Activated naive CD4-positive, alpha-beta T cell treated with anti-CD3 and anti-CD28 coated beads, Interleukin-2, amount 10 ng/mL, durations not matched to agents 7 days and 5 days (primary cell): ENCODE measurements at regions not wholly inside any gene's neighbourhood (a gene's known extent, or its start where the extent isn't known, plus 50 kb on each side); places are given as distances from the start of the nearest gene placed in this dataset.

Experiments
- CTCF ChIA-PET: fragments of 350-600 bp; sonication (Branson Sonifier 250); formaldehyde crosslinking; loops from one replicate; lab custom pipeline; 2021; ENCODE audit warnings: antibody characterized with exemption; lab: Charles Lee
- DNase-seq: peaks from one replicate; pipeline ENCODE4 v3.0.0-alpha.2; 2020
- H3K27ac Mint-ChIP-seq: one replicate; pipeline ENCODE4 v1.8.0; 2021; ENCODE audit warnings: mild to moderate bottlenecking, moderate library complexity, mixed read lengths
- H3K27me3 Mint-ChIP-seq: one replicate; pipeline ENCODE4 v1.8.0; 2021; ENCODE audit warnings: mild to moderate bottlenecking, mixed read lengths
- H3K36me3 Mint-ChIP-seq: one replicate; pipeline ENCODE4 v1.8.0; 2021; ENCODE audit warnings: mixed read lengths
- H3K4me1 Mint-ChIP-seq: one replicate; pipeline ENCODE4 v1.8.0; 2021; ENCODE audit warnings: mixed read lengths
- H3K4me3 Mint-ChIP-seq: one replicate; pipeline ENCODE4 v1.8.0; 2021; ENCODE audit warnings: mild to moderate bottlenecking, moderate library complexity, mixed read lengths
- H3K9me3 Mint-ChIP-seq: one replicate; pipeline ENCODE4 v1.8.0; 2021; ENCODE audit warnings: mixed read lengths

DNA sequence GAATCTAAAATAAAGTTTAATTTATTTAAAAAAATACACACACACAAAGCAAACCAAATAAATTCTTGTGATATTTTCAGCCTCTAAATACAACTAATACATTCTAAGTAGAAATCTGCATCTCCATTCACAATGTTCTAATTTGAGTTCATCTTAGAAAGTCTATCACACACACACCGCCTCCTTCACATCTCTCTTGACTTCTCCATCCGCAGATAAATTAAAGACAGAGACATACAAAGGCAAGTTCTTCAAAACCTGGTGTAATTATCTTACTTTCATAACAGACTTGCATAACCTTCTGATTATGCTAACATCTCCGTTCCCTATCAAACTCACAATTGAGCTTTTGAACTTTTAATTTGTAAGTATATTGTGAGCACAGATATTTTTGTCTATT, 657.3 kb downstream of the VGLL3 start:
- CTCF ChIA-PET = no interaction called here
- peaks cover 2% of the 10 kb centered on the region for H3K9me3 Mint-ChIP-seq
- no peak overlapping the region for H3K4me3 Mint-ChIP-seq

DNA sequence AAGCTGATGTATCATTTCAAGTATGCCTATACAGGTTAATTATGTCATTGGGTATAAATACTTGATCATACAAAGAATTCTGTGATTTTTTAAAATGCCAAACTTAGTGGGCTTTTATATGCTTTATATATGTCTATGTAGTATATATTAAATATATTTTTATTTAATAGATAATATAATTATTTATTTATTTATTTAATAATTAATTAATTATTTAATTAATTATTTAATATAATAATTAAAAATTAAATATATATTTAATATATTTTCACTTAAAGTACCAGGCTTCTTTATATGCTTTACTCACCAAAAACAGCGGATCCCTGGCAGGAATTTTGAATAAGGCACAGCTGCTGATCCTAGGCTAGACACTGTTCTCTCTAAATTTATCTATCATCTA, 687.0 kb downstream of the VGLL3 start:
- Mint-ChIP-seq H3K9me3 (peaks cover 3% of the 10 kb centered on the region), H3K4me1 (no peaks in the 10 kb centered on the region), H3K27me3 (no peaks in the 10 kb centered on the region), H3K36me3 (no peaks in the 10 kb centered on the region), H3K27ac (no peak overlapping the region), H3K4me3 (no peak overlapping the region)
- no peak for DNase-seq
- CTCF ChIA-PET = no interaction called here

More for the DNA sequence above, 657.3 kb downstream of the VGLL3 start:
- H3K36me3 Mint-ChIP-seq = no peaks in the 10 kb centered on the region
- H3K27ac Mint-ChIP-seq = no peak overlapping the region
- no peaks in the 10 kb centered on the region for H3K4me1 Mint-ChIP-seq
- no peaks in the 10 kb centered on the region for H3K27me3 Mint-ChIP-seq
- DNase-seq = no peak

DNA sequence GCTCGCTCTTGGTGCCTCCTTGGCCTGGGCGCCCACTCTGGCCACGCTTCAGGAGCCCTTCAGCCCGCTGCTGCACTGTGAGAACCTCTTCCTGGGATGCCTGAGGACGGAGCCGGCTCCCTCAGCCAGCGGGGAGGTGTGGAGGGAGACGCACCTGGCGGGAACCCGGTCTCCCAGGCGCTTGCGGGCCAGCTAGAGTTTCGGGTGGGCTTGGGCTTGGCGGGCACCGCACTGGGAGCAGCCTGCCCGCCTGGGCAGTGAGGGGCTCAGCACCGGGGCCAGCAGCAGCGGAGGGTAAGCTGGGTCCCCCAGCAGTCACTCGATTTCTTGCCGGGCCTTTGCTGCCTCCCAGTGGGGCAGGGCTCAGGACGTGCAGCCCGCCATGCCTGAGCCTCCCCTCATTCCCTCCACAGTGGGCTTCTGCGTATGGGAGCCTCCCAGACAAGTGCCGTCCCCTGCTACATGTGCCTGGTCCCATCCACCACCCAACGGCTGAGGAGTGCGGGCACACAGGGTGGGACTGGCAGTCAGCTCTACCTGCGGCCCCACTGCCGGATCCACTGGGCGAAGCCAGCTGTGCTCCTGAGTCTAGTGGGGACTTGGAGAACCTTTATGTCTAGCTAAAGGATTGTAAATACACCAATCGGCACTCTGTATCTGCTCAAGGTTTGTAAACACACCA, 708.7 kb downstream of the VGLL3 start:
- H3K27ac Mint-ChIP-seq = no peak overlapping the region
- no peaks in the 10 kb centered on the region for H3K36me3 Mint-ChIP-seq
- DNase-seq = no peak
- no peaks in the 10 kb centered on the region for H3K27me3 Mint-ChIP-seq
- CTCF ChIA-PET = no interaction called here
- no peaks in the 10 kb centered on the region for H3K4me1 Mint-ChIP-seq
- H3K9me3 Mint-ChIP-seq = peaks cover 15% of the 10 kb centered on the region
- H3K4me3 Mint-ChIP-seq = no peak overlapping the region

DNA sequence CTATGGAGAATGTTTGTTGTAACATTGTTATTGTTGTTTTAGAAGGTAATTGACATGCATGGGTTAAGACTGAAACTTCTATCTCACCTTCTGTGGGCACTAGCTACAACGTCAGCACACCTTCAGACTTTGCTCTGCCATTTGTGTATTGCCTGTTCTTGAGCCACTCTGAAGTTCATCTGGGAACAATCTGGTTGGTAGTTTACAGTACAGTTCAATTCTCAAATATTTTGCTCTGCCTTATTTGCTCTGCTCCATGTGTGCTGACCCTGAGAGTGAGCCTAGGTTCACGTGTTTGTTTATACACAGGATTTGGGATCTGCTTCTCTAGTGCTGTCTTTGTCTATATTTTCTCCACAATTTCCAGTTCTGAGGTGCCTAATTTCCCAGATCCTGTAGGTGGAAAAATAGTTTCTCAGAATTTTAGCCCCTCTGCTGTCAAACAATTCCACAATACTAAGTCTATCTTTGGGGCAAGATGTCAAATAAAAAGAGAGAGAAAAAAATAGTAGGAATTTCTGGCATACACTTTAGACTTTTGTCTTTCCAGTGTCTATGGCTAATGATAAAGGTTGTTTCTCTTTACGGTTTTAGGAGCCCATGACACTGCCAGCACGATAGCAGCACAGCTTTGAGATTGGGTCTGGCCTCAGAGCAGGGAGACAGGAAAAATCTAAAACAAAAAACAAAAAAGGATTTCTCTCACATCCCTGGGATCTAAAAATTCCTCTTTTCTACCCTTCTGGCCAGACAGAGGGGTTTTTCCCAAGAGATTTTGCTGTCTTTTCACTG, 721.4 kb downstream of the VGLL3 start:
- H3K36me3 Mint-ChIP-seq = no peaks in the 10 kb centered on the region
- H3K27ac Mint-ChIP-seq = no peak overlapping the region
- CTCF ChIA-PET = no interaction called here
- H3K4me1 Mint-ChIP-seq = no peaks in the 10 kb centered on the region
- H3K27me3 Mint-ChIP-seq = no peaks in the 10 kb centered on the region
- no peak for DNase-seq
- peaks cover 8% of the 10 kb centered on the region for H3K9me3 Mint-ChIP-seq
- H3K4me3 Mint-ChIP-seq = no peak overlapping the region

DNA sequence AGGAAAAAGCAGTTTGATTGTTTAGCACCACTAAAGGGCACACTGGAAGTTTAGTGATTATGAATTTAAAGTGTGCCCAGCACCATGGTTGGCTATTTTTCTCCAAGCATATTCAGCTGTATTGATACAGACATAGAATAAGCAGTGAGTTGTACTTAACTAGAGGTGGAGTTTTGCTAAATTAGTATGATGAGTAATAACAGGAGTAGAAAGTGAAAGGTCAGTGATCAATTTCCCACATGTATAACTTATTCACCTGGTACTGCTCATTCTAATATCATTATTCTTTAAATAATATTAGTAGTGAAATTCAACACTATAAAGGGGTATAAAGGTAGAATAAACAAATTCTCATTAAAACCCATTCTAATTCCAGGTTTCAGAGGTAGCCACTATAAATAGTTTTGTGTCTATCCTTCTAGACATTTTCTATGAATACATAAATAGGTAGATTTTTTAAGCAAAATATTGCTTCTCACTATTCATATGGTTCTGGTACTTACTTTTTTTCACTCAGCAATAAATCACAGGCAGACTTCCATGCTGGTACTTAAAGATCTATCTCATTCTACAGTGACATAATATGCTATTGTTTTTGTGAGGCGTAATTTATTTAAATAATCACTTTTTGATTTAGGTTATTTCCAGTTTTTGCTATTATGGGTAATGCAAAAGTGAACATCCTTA, 732.9 kb downstream of the VGLL3 start:
- Mint-ChIP-seq H3K27ac (no peak overlapping the region), H3K9me3 (peaks cover 5% of the 10 kb centered on the region), H3K4me3 (no peak overlapping the region), H3K27me3 (no peaks in the 10 kb centered on the region), H3K36me3 (no peaks in the 10 kb centered on the region), H3K4me1 (no peaks in the 10 kb centered on the region)
- no peak for DNase-seq
- CTCF ChIA-PET = no interaction called here

DNA sequence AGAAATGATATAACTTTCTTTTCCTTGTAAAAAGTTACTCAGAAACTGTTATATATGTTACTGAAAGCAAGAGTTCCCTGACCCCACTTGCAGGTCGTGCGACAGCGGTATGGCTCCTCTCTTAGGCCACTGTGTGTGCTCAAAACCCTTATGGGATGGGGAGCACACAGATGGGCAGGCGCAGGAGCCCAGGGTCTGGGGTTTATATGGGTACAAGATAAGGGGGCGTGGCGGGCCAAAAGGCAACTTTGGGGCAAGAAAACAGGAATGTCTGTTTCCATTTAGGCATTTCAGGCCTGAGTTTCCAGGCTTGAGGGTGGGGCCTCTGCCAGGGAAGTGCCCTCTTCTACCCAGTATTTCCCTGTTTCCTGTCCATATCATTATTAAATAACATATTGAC, 736.5 kb downstream of the VGLL3 start:
- CTCF ChIA-PET = no interaction called here

DNA sequence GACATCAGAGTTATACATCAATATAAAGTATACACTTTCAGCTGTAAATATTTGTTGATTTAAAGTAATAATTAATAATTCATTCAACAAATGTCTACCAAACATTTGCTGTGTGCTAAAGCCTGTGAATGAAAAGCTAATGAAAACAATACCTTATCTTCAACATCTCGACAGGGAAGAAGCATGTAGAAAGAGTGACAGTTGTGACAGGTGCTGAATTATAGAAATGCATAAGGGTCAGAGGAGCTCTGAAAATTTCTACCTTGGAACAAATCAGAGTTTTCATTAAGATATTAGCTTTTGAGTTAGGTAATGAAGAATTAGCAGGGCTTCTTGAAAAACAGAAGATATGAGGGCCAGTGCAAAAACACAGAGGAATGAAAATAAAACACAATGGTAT, 739.2 kb downstream of the VGLL3 start:
- CTCF ChIA-PET = no interaction called here
- Mint-ChIP-seq H3K9me3 (peaks cover 10% of the 10 kb centered on the region), H3K4me3 (no peak overlapping the region), H3K4me1 (no peaks in the 10 kb centered on the region), H3K27me3 (no peaks in the 10 kb centered on the region), H3K27ac (no peak overlapping the region), H3K36me3 (no peaks in the 10 kb centered on the region)
- DNase-seq = no peak

More for the DNA sequence above, 736.5 kb downstream of the VGLL3 start:
- Mint-ChIP-seq H3K36me3 (no peaks in the 10 kb centered on the region), H3K27ac (no peak overlapping the region), H3K27me3 (no peaks in the 10 kb centered on the region), H3K9me3 (peaks cover 9% of the 10 kb centered on the region), H3K4me1 (no peaks in the 10 kb centered on the region), H3K4me3 (no peak overlapping the region)
- no peak for DNase-seq

DNA sequence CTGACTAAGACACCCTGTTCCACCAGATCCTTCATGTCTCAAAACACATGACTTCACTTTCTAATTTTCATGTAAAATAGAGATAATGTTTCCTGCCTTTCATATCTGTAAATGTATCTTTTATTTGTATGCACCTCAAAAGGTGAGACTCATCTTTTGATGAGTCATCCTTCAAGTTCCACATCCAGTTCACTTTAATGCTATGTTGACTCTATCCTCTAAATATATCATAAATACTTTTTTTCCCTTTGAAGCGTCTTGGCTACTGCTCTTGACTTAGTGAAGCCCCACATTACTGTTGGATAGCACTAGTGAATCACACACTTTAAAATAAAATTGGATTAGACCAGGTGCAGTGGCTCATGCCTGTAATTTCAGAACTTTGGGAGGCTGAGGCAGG, 741.1 kb downstream of the VGLL3 start:
- DNase-seq = no peak
- CTCF ChIA-PET = no interaction called here
- H3K4me1 Mint-ChIP-seq = no peaks in the 10 kb centered on the region

DNA sequence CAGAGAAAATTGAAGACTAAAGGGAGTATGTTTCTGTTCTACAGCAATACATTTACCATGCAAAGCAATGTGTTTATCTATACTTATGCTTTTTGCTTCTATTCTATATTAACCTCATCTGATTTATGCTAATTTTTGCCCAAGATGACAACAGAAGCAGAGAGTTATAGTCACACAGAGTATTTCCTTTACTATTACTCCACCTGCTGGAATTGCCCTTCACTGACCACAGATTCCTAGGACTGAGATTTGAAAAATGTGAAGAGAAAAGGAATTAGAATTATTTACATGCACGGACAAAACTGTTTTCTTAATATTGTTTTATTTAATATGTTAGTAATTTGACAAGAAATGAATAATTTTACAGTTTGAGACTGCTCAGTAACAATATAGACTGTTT, 745.6 kb downstream of the VGLL3 start:
- Mint-ChIP-seq H3K4me1 (no peaks in the 10 kb centered on the region), H3K9me3 (peaks cover 10% of the 10 kb centered on the region), H3K36me3 (no peaks in the 10 kb centered on the region), H3K27me3 (no peaks in the 10 kb centered on the region), H3K4me3 (no peak overlapping the region), H3K27ac (no peak overlapping the region)
- CTCF ChIA-PET = no interaction called here
- DNase-seq = no peak

More for the DNA sequence above, 741.1 kb downstream of the VGLL3 start:
- Mint-ChIP-seq H3K4me3 (no peak overlapping the region), H3K9me3 (peaks cover 10% of the 10 kb centered on the region), H3K27ac (no peak overlapping the region), H3K36me3 (no peaks in the 10 kb centered on the region), H3K27me3 (no peaks in the 10 kb centered on the region)

DNA sequence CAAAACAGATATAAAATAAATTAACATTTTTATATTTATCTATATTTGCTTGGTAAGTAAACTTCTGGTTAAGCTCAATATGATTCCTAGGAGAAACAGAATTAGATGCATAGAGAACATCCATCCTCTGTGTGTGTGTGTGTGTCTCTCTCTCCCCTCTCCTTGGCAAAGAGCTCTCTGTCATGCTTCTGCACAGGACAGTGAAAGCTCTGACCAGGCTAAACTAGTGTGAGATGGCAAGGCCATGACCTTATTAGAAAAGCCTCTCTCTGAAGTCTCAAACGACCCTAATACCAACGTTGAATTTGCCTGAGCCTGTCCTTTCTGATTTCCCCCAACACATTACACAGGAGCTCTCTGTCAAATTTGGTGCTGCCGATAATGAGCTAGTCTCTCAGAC, 746.0 kb downstream of the VGLL3 start:
- DNase-seq = no peak
- peaks cover 10% of the 10 kb centered on the region for H3K9me3 Mint-ChIP-seq
- H3K36me3 Mint-ChIP-seq = no peaks in the 10 kb centered on the region
- H3K27ac Mint-ChIP-seq = no peak overlapping the region
- H3K4me3 Mint-ChIP-seq = no peak overlapping the region
- CTCF ChIA-PET = no interaction called here
- no peaks in the 10 kb centered on the region for H3K27me3 Mint-ChIP-seq
- H3K4me1 Mint-ChIP-seq = no peaks in the 10 kb centered on the region

DNA sequence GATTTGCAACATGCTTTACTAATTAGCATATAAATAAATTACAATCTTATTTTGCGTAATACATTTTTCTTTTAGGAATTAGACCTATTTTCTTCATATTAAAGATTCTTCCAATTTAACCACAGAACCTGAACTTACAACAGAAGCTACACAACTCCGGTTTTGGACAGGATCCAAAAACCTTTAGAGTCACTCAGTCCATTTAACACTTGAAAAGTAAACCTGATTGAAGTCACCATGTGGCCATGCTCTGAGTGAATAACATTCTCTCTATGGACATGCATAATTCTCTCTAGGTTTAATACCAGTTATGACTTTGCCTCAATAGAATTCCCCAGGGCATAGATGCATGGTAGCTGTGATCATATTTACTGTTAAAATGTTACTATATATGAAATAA, 751.0 kb downstream of the VGLL3 start:
- no peak for DNase-seq
- no peak overlapping the region for H3K4me3 Mint-ChIP-seq
- H3K4me1 Mint-ChIP-seq = no peaks in the 10 kb centered on the region
- no peak overlapping the region for H3K27ac Mint-ChIP-seq
- no peaks in the 10 kb centered on the region for H3K36me3 Mint-ChIP-seq
- no peaks in the 10 kb centered on the region for H3K27me3 Mint-ChIP-seq
- H3K9me3 Mint-ChIP-seq = peaks cover 3% of the 10 kb centered on the region
- CTCF ChIA-PET = no interaction called here

DNA sequence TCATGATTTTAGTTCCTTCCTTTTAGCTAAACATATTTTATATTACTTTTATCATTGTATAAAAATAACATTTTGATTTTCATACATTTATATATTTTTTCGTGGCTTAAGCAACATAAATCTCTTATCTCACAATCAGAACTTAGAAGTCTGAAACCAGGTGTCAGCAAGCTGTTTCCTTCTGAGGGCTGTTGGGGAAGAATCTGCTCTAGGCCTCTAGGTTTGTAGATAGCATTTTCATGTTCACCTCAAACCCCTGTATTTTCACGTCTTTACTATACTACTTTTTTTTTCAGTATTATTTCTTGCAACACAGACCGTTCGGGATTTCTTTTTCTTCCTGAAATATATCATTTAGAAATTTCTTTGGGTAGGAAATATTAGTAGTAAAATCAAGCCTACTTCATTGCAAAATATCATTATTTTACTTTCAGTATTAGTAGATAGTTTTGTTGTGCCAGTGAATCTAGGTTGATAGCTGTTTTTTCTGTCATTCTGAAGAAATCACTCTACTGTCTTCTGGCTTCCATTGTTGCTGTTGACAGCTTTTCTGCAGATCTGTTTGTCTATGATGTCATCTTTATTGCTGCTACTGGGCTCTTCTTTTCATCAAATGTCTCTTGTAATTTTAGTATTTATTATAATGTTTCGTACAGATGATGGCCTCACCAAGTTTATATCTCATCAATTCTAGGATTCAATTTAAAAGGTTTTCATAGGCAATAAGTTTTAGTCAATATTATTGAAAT, 756.3 kb downstream of the VGLL3 start:
- CTCF ChIA-PET = no interaction called here
- no peaks in the 10 kb centered on the region for H3K4me1 Mint-ChIP-seq
- H3K4me3 Mint-ChIP-seq = no peak overlapping the region
- H3K27me3 Mint-ChIP-seq = no peaks in the 10 kb centered on the region
- no peak for DNase-seq
- H3K36me3 Mint-ChIP-seq = no peaks in the 10 kb centered on the region
- H3K27ac Mint-ChIP-seq = no peak overlapping the region
- H3K9me3 Mint-ChIP-seq = peaks cover 2% of the 10 kb centered on the region

DNA sequence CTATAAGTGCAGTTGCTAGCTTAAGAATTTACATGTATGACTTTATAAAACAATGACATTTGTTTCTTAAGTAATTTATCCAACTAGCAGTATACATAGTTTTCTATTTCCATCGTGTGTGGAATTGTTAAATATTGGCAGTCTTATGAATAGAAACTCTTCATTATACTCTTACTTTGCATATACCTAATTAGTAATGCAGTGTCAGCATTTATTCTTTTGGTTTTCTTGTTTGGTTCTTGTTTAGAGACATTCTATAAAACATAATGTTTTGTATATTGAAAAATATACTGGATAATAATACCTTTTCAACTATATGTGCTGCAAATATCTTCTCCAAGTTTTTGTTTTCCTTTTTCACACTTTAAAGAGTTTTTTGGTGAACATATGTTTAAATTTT, 760.2 kb downstream of the VGLL3 start:
- no peaks in the 10 kb centered on the region for H3K9me3 Mint-ChIP-seq
- no peaks in the 10 kb centered on the region for H3K4me1 Mint-ChIP-seq
- H3K4me3 Mint-ChIP-seq = no peak overlapping the region
- no peak for DNase-seq
- H3K27ac Mint-ChIP-seq = no peak overlapping the region
- H3K27me3 Mint-ChIP-seq = no peaks in the 10 kb centered on the region
- CTCF ChIA-PET = no interaction called here
- H3K36me3 Mint-ChIP-seq = no peaks in the 10 kb centered on the region

DNA sequence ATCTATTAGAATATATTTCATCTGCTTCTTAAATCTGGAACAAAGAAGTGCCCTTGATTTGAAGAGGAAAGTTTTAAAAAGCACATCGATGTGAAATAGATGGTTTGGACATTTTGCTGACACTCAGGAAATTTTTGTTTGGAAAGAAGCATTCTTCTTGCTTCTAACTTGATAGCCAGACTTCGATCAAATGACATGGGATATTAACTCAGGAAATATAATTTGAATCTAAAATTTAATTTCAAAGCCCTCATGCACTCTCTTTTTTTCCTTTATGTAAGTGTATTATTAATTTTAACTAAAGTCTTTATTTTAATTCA, 761.2 kb downstream of the VGLL3 start:
- DNase-seq = no peak
- CTCF ChIA-PET = no interaction called here
- no peaks in the 10 kb centered on the region for H3K9me3 Mint-ChIP-seq
- H3K36me3 Mint-ChIP-seq = no peaks in the 10 kb centered on the region
- H3K27me3 Mint-ChIP-seq = no peaks in the 10 kb centered on the region
- no peaks in the 10 kb centered on the region for H3K4me1 Mint-ChIP-seq
- H3K27ac Mint-ChIP-seq = no peak overlapping the region
- no peak overlapping the region for H3K4me3 Mint-ChIP-seq
